ENCODE measurements at regions not wholly inside any gene's neighbourhood (a gene's known extent, or its start where the extent isn't known, plus 50 kb on each side); places are given as distances from the start of the nearest gene placed in this dataset.

- no peak for TF ChIP-seq NANOG (IDR thresholded peaks at IDR 0.05; ENCODE audit: borderline replicate concordance)
- no peak for TF ChIP-seq ETS1 (IDR thresholded peaks at IDR 0.05)
- no peak for TF ChIP-seq REST (IDR thresholded peaks at IDR 0.05; ENCODE audit: unreplicated experiment)
- no peak for TF ChIP-seq CTCF (conservative IDR thresholded peaks at IDR 0.05; ENCODE audit: low read depth in 2 of 2)
- no peak for TF ChIP-seq ZNF331 (CRISPR knock-in tag; IDR thresholded peaks at IDR 0.05; ENCODE audit: low read depth)
- no peak for TF ChIP-seq STAT1 (IDR thresholded peaks at IDR 0.05; ENCODE audit: unreplicated experiment)
- no peaks in the 10 kb centered on the region for H3K36me3 ChIP-seq (ENCODE audit: insufficient read depth)
- H3K4me1 ChIP-seq (ENCODE audit: insufficient read depth), result peaks cover 5% of the 10 kb centered on the region; the same call in 1 of the 2 replicates
- no peak for ATAC-seq
- DNase-seq (ENCODE audit: low spot score), result no peak
- no peaks in the 10 kb centered on the region for H3K79me2 ChIP-seq (replicated peaks; ENCODE audit: insufficient read depth)
- H3K27ac ChIP-seq (ENCODE audit: low read depth), result no peak overlapping the region
- H3K9me3 Mint-ChIP-seq, result no peaks in the 10 kb centered on the region
- H3K27me3 Mint-ChIP-seq (ENCODE audit: insufficient read depth, low read depth, poor library complexity), result peaks cover 1% of the 10 kb centered on the region
- H3K27me3 ChIP-seq (ENCODE audit: insufficient read depth), result no peaks in the 10 kb centered on the region
- no peaks in the 10 kb centered on the region for H4K20me1 ChIP-seq (replicated peaks; ENCODE audit: insufficient read depth)
- H3K27ac Mint-ChIP-seq, result no peak overlapping the region
- H3K4me1 Mint-ChIP-seq, result no peaks in the 10 kb centered on the region; the same call in 2 of the 3 replicates
- no peaks in the 10 kb centered on the region for H3F3A ChIP-seq (replicated peaks; ENCODE audit: low read depth)
- no peak overlapping the region for H3K4me2 ChIP-seq
- H3K4me3 Mint-ChIP-seq, result no peak overlapping the region
- H3K4me3 ChIP-seq, result no peak overlapping the region
- 0 out of 2 replicates have a peak overlapping the region, but pooled peaks have one; percentile 7 for H2AFZ ChIP-seq
- no peaks in the 10 kb centered on the region for H3K36me3 Mint-ChIP-seq (ENCODE audit: low read depth)
- 0 out of 2 replicates have a peak, but pooled peaks cover 4% of the 10 kb centered on the region for H3K9me2 ChIP-seq (ENCODE audit: insufficient read depth)
Observed at GRCh38 chr17:71966459-71967313, 154.1 kb upstream of the SOX9 start.

- no peaks in the 10 kb centered on the region for H3K79me2 ChIP-seq (replicated peaks; ENCODE audit: insufficient read depth)
- no peaks in the 10 kb centered on the region for H3K36me3 ChIP-seq (ENCODE audit: insufficient read depth)
- DNase-seq (ENCODE audit: low spot score) (no peak), ATAC-seq (no peak)
- H3K27ac Mint-ChIP-seq, result no peak overlapping the region
- peaks cover 4% of the 10 kb centered on the region for H3K27me3 Mint-ChIP-seq (ENCODE audit: insufficient read depth, low read depth, poor library complexity)
- no peaks in the 10 kb centered on the region for H4K20me1 ChIP-seq (replicated peaks; ENCODE audit: insufficient read depth)
- no peak overlapping the region for H3K4me3 Mint-ChIP-seq
- no peak for TF ChIP-seq CREB1 (CRISPR knock-in tag; IDR thresholded peaks at IDR 0.05; ENCODE audit: low read depth)
- TF ChIP-seq EZH2phosphoT487 (IDR thresholded peaks at IDR 0.05; ENCODE audit: unreplicated experiment), result no peak
- no peak for TF ChIP-seq JUNB (IDR thresholded peaks at IDR 0.05; ENCODE audit: unreplicated experiment)
- no peak for TF ChIP-seq ETS1 (IDR thresholded peaks at IDR 0.05)
- H3K9me3 Mint-ChIP-seq, result no peaks in the 10 kb centered on the region; the same call in 2 of the 3 replicates
- H3K27ac ChIP-seq (ENCODE audit: low read depth), result no peak overlapping the region
- no peak overlapping the region for H3K4me2 ChIP-seq
- no peak overlapping the region for H2AFZ ChIP-seq
- peaks cover 5% of the 10 kb centered on the region; the same call in 1 of the 2 replicates for H3K4me1 ChIP-seq (ENCODE audit: insufficient read depth)
- no peak overlapping the region for H3K4me3 ChIP-seq
- no peaks in the 10 kb centered on the region for H3F3A ChIP-seq (replicated peaks; ENCODE audit: low read depth)
- H3K27me3 ChIP-seq (ENCODE audit: insufficient read depth), result no peaks in the 10 kb centered on the region
- no peaks in the 10 kb centered on the region for H3K36me3 Mint-ChIP-seq (ENCODE audit: low read depth)
- peaks cover 13% of the 10 kb centered on the region for H3K9me2 ChIP-seq (ENCODE audit: insufficient read depth)
- no peaks in the 10 kb centered on the region; the same call in 2 of the 3 replicates for H3K4me1 Mint-ChIP-seq
Observed at GRCh38 chr17:71969500-71969899, 151.3 kb upstream of the SOX9 start.

All from GM23338 (cell line).